Nephron (organoid): ENCODE measurements at regions not wholly inside any gene's neighbourhood (a gene's known extent, or its start where the extent isn't known, plus 50 kb on each side); places are given as distances from the start of the nearest gene placed in this dataset.

Experiments
- H3K27ac Mint-ChIP-seq, 3 experiments: 2 replicates each; pipeline ENCODE4 v1.8.0; 2020; ENCODE audit warnings: mixed read lengths in 3 of 3, mild to moderate bottlenecking in 2 of 3, moderate library complexity in 1 of 3
- H3K27me3 Mint-ChIP-seq: 2 replicates; pipeline ENCODE4 v1.8.0; 2021; ENCODE audit warnings: low read depth, mild to moderate bottlenecking, moderate library complexity, mixed read lengths
- H3K36me3 Mint-ChIP-seq: 2 replicates; pipeline ENCODE4 v1.8.0; 2020; ENCODE audit warnings: low read depth, mixed read lengths
- H3K4me1 Mint-ChIP-seq: 2 replicates; pipeline ENCODE4 v1.8.0; 2020; ENCODE audit warnings: mixed read lengths
- H3K4me3 Mint-ChIP-seq, 3 experiments: 2 replicates each; pipeline ENCODE4 v1.8.0; 2020; ENCODE audit warnings: mild to moderate bottlenecking in 3 of 3, mixed read lengths in 3 of 3, moderate library complexity in 2 of 3
- H3K9me3 Mint-ChIP-seq: 2 replicates; pipeline ENCODE4 v1.8.0; 2020; ENCODE audit warnings: mixed read lengths
- CTCF ChIP-seq, 3 experiments: fragments of 200-600 bp; sonication (generic); IDR thresholded peaks; one replicate each; pipeline ENCODE4 v1.5.0; 2021; ENCODE audit warnings: antibody characterized with exemption in 3 of 3; ENCODE audit not compliant: unreplicated experiment in 3 of 3

- no peak overlapping the region for H3K4me3 Mint-ChIP-seq
- peaks cover 15% of the 10 kb centered on the region for H3K9me3 Mint-ChIP-seq
- H3K27me3 Mint-ChIP-seq, result no peaks in the 10 kb centered on the region
- no peaks in the 10 kb centered on the region for H3K4me1 Mint-ChIP-seq
- H3K27ac Mint-ChIP-seq, result no peak overlapping the region
- no peaks in the 10 kb centered on the region for H3K36me3 Mint-ChIP-seq
- no peak for TF ChIP-seq CTCF (IDR thresholded peaks at IDR 0.05; ENCODE audit: unreplicated experiment in 3 of 3)
Observed at GRCh38 chrX:145631461-145631951, 186.1 kb upstream of the SLITRK2 start.

GRCh38 chrX:145654486-145654885, 163.1 kb upstream of the SLITRK2 start:
- no peak overlapping the region for H3K4me3 Mint-ChIP-seq
- H3K9me3 Mint-ChIP-seq, result peaks cover 10% of the 10 kb centered on the region
- no peak overlapping the region for H3K27ac Mint-ChIP-seq
- no peaks in the 10 kb centered on the region for H3K36me3 Mint-ChIP-seq
- no peaks in the 10 kb centered on the region for H3K4me1 Mint-ChIP-seq
- no peak for TF ChIP-seq CTCF (IDR thresholded peaks at IDR 0.05; ENCODE audit: unreplicated experiment in 3 of 3)
- H3K27me3 Mint-ChIP-seq, result no peaks in the 10 kb centered on the region

- no peak for TF ChIP-seq CTCF (IDR thresholded peaks at IDR 0.05; ENCODE audit: unreplicated experiment in 3 of 3)
- no peaks in the 10 kb centered on the region for H3K36me3 Mint-ChIP-seq
- no peaks in the 10 kb centered on the region for H3K4me1 Mint-ChIP-seq
- H3K27me3 Mint-ChIP-seq, result no peaks in the 10 kb centered on the region
- no peak overlapping the region for H3K4me3 Mint-ChIP-seq
- no peak overlapping the region for H3K27ac Mint-ChIP-seq
- H3K9me3 Mint-ChIP-seq, result peaks cover 5% of the 10 kb centered on the region
Observed at GRCh38 chrX:145673841-145674240, 143.8 kb upstream of the SLITRK2 start.

GRCh38 chrX:145677109-145677817, 140.4 kb upstream of the SLITRK2 start:
- H3K4me1 Mint-ChIP-seq, result no peaks in the 10 kb centered on the region

GRCh38 chrX:145682518-145683298, 134.9 kb upstream of the SLITRK2 start:
- no peaks in the 10 kb centered on the region for H3K4me1 Mint-ChIP-seq
- no peak for TF ChIP-seq CTCF (IDR thresholded peaks at IDR 0.05; ENCODE audit: unreplicated experiment in 3 of 3)
- H3K9me3 Mint-ChIP-seq, result no peaks in the 10 kb centered on the region
- H3K27me3 Mint-ChIP-seq, result no peaks in the 10 kb centered on the region
- no peak overlapping the region for H3K27ac Mint-ChIP-seq
- no peak overlapping the region for H3K4me3 Mint-ChIP-seq
- no peaks in the 10 kb centered on the region for H3K36me3 Mint-ChIP-seq

More at GRCh38 chrX:145677109-145677817, 140.4 kb upstream of the SLITRK2 start:
- peaks cover 5% of the 10 kb centered on the region for H3K9me3 Mint-ChIP-seq
- H3K27ac Mint-ChIP-seq, result no peak overlapping the region
- H3K27me3 Mint-ChIP-seq, result no peaks in the 10 kb centered on the region
- no peak overlapping the region for H3K4me3 Mint-ChIP-seq
- H3K36me3 Mint-ChIP-seq, result no peaks in the 10 kb centered on the region
- TF ChIP-seq CTCF (IDR thresholded peaks at IDR 0.05; ENCODE audit: unreplicated experiment in 3 of 3), result no peak
